Loucy (cell line): ENCODE measurements at regions not wholly inside any gene's neighbourhood (a gene's known extent, or its start where the extent isn't known, plus 50 kb on each side); places are given as distances from the start of the nearest gene placed in this dataset.

ENCODE experiments used
- H2AFZ ChIP-seq: fragments of 200-600 bp; sonication (generic); 2 replicates; pipeline ENCODE4 v1.6.0; 2016; ENCODE audit warnings: antibody characterized with exemption, mild to moderate bottlenecking, low read length, moderate library complexity
- H3F3A ChIP-seq: fragments of 200-600 bp; 2 replicates; pipeline ENCODE4 v1.6.0; 2016; ENCODE audit warnings: antibody characterized with exemption, low read depth, mild to moderate bottlenecking
- H3K27me3 ChIP-seq: fragments of 200-600 bp; sonication (generic); 2 replicates; pipeline ENCODE4 v1.6.1; 2014; ENCODE audit warnings: low read length, mild to moderate bottlenecking; ENCODE audit not compliant: insufficient read depth, poor library complexity, severe bottlenecking
- H3K36me3 ChIP-seq: fragments of 200-600 bp; sonication (generic); 2 replicates; pipeline ENCODE4 v1.6.1; 2016; ENCODE audit warnings: low read length; ENCODE audit not compliant: insufficient read depth
- H3K4me1 ChIP-seq: fragments of 200-600 bp; sonication (generic); 2 replicates; pipeline ENCODE4 v1.5.1; 2014; ENCODE audit warnings: low read length, mild to moderate bottlenecking; ENCODE audit not compliant: insufficient read depth, poor library complexity, severe bottlenecking
- H3K4me2 ChIP-seq: fragments of 200-600 bp; sonication (generic); 2 replicates; pipeline ENCODE4 v1.6.0; 2014; ENCODE audit warnings: antibody characterized with exemption, low read length, low read depth, mild to moderate bottlenecking; ENCODE audit not compliant: poor library complexity, severe bottlenecking
- H3K4me3 ChIP-seq: fragments of 200-600 bp; sonication (generic); 2 replicates; pipeline ENCODE4 v1.5.1; 2014; ENCODE audit warnings: low read length, mild to moderate bottlenecking, mixed read lengths; ENCODE audit not compliant: poor library complexity, severe bottlenecking
- H3K79me2 ChIP-seq: fragments of 200-600 bp; sonication (generic); 2 replicates; pipeline ENCODE4 v1.6.1; 2014; ENCODE audit warnings: low read length; ENCODE audit not compliant: insufficient read depth
- H3K9ac ChIP-seq: fragments of 200-600 bp; sonication (generic); 2 replicates; pipeline ENCODE4 v1.6.0; 2014; ENCODE audit warnings: mild to moderate bottlenecking, low read depth, low read length, moderate library complexity; ENCODE audit not compliant: poor library complexity, severe bottlenecking
- H3K9me2 ChIP-seq: fragments of 200-600 bp; sonication (generic); replicated peaks from 2 replicates; pipeline ENCODE4 v1.6.1; 2016; ENCODE audit warnings: low read depth, low read length, mixed read lengths
- H3K9me3 ChIP-seq: fragments of 200-600 bp; sonication (generic); 2 replicates; pipeline ENCODE4 v1.6.1; 2014; ENCODE audit warnings: mild to moderate bottlenecking, antibody characterized with exemption, low read length, low read depth; ENCODE audit not compliant: insufficient read depth
- H4K20me1 ChIP-seq: fragments of 200-600 bp; sonication (generic); 2 replicates; pipeline ENCODE4 v1.6.0; 2014; ENCODE audit warnings: antibody characterized with exemption, low read length, mild to moderate bottlenecking; ENCODE audit not compliant: insufficient read depth, poor library complexity, severe bottlenecking
- CTCF ChIP-seq: fragments of 200-600 bp; sonication (generic); conservative IDR thresholded peaks from 2 replicates; pipeline ENCODE4 v1.5.1; 2014; ENCODE audit warnings: mild to moderate bottlenecking, antibody characterized with exemption, low read length
- EZH2phosphoT487 ChIP-seq: fragments of 200-600 bp; IDR thresholded peaks from 2 replicates; pipeline ENCODE4 v1.6.1; 2018; ENCODE audit warnings: antibody characterized with exemption, mild to moderate bottlenecking, moderate library complexity, borderline replicate concordance

GRCh38 chr13:73429701-73430100 is 370.9 kb downstream of the KLF5 start:
- Histone ChIP-seq H3K4me1 (no peaks in the 10 kb centered on the region), H3K9me3 (no peaks in the 10 kb centered on the region), H3K79me2 (no peaks in the 10 kb centered on the region), H4K20me1 (no peaks in the 10 kb centered on the region), H3K36me3 (no peaks in the 10 kb centered on the region), H3K9ac (no peak overlapping the region), H3K4me3 (no peak overlapping the region), H3F3A (no peaks in the 10 kb centered on the region), H3K27me3 (no peaks in the 10 kb centered on the region), H3K4me2 (no peak overlapping the region), H3K9me2 (no peaks in the 10 kb centered on the region), H2AFZ (no peak overlapping the region)
- TF ChIP-seq EZH2phosphoT487: no peak
- no peak for TF ChIP-seq CTCF

GRCh38 chr13:73428706-73429105 is 369.9 kb downstream of the KLF5 start:
- H3K9me3 ChIP-seq: no peaks in the 10 kb centered on the region
- H3K27me3 ChIP-seq: no peaks in the 10 kb centered on the region
- H3K79me2 ChIP-seq: no peaks in the 10 kb centered on the region
- H3K4me3 ChIP-seq: no peak overlapping the region
- no peaks in the 10 kb centered on the region for H3K4me1 ChIP-seq
- H3K9ac ChIP-seq: no peak overlapping the region
- no peaks in the 10 kb centered on the region for H3F3A ChIP-seq
- no peaks in the 10 kb centered on the region for H3K9me2 ChIP-seq
- no peaks in the 10 kb centered on the region for H4K20me1 ChIP-seq
- H3K4me2 ChIP-seq: no peak overlapping the region
- no peaks in the 10 kb centered on the region for H3K36me3 ChIP-seq
- TF ChIP-seq CTCF: no peak
- TF ChIP-seq EZH2phosphoT487: no peak
- H2AFZ ChIP-seq: no peak overlapping the region

- TF ChIP-seq EZH2phosphoT487 (no peak), CTCF (no peak)
- Histone ChIP-seq H3K4me2 (no peak overlapping the region), H3K36me3 (no peaks in the 10 kb centered on the region), H3K9me2 (no peaks in the 10 kb centered on the region), H3K4me1 (no peaks in the 10 kb centered on the region), H3K4me3 (no peak overlapping the region), H2AFZ (no peak overlapping the region), H3K9me3 (no peaks in the 10 kb centered on the region), H3K79me2 (no peaks in the 10 kb centered on the region), H3F3A (no peaks in the 10 kb centered on the region), H4K20me1 (no peaks in the 10 kb centered on the region), H3K27me3 (no peaks in the 10 kb centered on the region), H3K9ac (no peak overlapping the region)
Observed at GRCh38 chr13:73428137-73428536, 369.3 kb downstream of the KLF5 start.
